ENCODE measurements at regions not wholly inside any gene's neighbourhood (a gene's known extent, or its start where the extent isn't known, plus 50 kb on each side); places are given as distances from the start of the nearest gene placed in this dataset.
"Not testable (repeated sequence)": the region's sequence is repeated elsewhere in the genome, so short reads cannot be mapped to it uniquely, and the experiment has no call there.

DNA sequence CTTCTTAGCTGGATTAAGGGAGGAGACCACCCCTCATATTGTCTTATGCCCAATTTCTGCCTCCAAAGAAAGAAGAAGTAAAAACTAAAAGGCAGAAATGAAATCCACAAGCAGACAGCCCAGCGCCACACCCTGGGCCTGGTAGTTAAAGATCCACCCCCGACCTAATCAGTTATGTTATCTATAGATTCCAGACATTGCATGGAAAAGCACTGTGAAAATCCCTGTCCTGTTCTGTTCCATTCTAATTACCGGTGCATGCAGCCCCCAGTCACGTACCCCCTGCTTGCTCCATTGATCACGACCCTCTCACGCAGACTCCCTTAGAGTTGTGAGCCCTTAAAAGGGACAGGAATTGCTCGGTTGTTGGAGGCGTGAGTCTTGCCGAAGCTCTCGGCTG lies 85.7 kb upstream of the METAP2 start:
- TF ChIP-seq, protein P1, sequence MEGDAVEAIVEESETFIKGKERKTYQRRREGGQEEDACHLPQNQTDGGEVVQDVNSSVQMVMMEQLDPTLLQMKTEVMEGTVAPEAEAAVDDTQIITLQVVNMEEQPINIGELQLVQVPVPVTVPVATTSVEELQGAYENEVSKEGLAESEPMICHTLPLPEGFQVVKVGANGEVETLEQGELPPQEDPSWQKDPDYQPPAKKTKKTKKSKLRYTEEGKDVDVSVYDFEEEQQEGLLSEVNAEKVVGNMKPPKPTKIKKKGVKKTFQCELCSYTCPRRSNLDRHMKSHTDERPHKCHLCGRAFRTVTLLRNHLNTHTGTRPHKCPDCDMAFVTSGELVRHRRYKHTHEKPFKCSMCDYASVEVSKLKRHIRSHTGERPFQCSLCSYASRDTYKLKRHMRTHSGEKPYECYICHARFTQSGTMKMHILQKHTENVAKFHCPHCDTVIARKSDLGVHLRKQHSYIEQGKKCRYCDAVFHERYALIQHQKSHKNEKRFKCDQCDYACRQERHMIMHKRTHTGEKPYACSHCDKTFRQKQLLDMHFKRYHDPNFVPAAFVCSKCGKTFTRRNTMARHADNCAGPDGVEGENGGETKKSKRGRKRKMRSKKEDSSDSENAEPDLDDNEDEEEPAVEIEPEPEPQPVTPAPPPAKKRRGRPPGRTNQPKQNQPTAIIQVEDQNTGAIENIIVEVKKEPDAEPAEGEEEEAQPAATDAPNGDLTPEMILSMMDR (conservative IDR thresholded peaks at IDR 0.05): not testable (repeated sequence)
- TF ChIP-seq ZFX (IDR thresholded peaks at IDR 0.05): not testable (repeated sequence)
